Uterus (tissue), 3 donors: ENCODE measurements at regions not wholly inside any gene's neighbourhood (a gene's known extent, or its start where the extent isn't known, plus 50 kb on each side); places are given as distances from the start of the nearest gene placed in this dataset.

Experiments
- DNase-seq, 2 donors: peaks; one replicate each; pipeline ENCODE4 v3.0.0-alpha.2; 2019 to 2020
- H3K27ac ChIP-seq, 2 donors: fragments of 200-600 bp; sonication (generic); 1 replicate in 1 of 2; 2 replicates in 1 of 2; pipeline ENCODE4 v1.5.1; 2016 to 2018
- H3K27me3 ChIP-seq, 2 donors: fragments of 200-600 bp; sonication (generic); one replicate each; pipeline ENCODE4 v1.5.1; 2018 to 2019; ENCODE audit warnings: control low read depth in 1 of 2
- H3K36me3 ChIP-seq, 2 donors: fragments of 200-600 bp; sonication (generic); one replicate each; pipeline ENCODE4 v1.5.1; 2019; ENCODE audit warnings: control low read depth in 1 of 2
- H3K4me1 ChIP-seq, 2 donors: fragments of 200-600 bp; sonication (generic); one replicate each; pipeline ENCODE4 v1.5.1; 2018 to 2019; ENCODE audit warnings: control low read depth in 1 of 2
- H3K4me3 ChIP-seq, 2 donors: fragments of 200-600 bp; sonication (generic); 1 replicate in 1 of 2; 2 replicates in 1 of 2; pipeline ENCODE4 v1.5.1; 2018 to 2019; ENCODE audit warnings: mild to moderate bottlenecking in 1 of 2
- H3K9me3 ChIP-seq, 2 donors: fragments of 200-600 bp; sonication (generic); one replicate each; pipeline ENCODE4 v1.5.1; 2019; ENCODE audit warnings: control low read depth in 1 of 2
- CTCF ChIP-seq, 4 experiments: fragments of 200-600 bp in 2 of 4; fragments of 450-650 bp in 2 of 4; sonication (generic) in 2 of 4; IDR thresholded peaks; one replicate each; pipeline ENCODE4 v1.5.1; 2016 to 2019; ENCODE audit warnings: antibody characterized with exemption in 4 of 4, mild to moderate bottlenecking in 2 of 4, moderate library complexity in 1 of 4
- POLR2A ChIP-seq, 2 donors: fragments of 450-650 bp; IDR thresholded peaks; one replicate each; pipeline ENCODE4 v1.6.1; 2016; ENCODE audit warnings: antibody characterized with exemption in 2 of 2, mild to moderate bottlenecking in 1 of 2, moderate library complexity in 1 of 2
- intact Hi-C: fragments of 100-400 bp; cut with DNase I; formaldehyde crosslinking; loops from one replicate; pipeline ENCODE4 v1.15.1; 2023; ENCODE audit warnings: low total_unique reads
- donor health status: DM: yes; HTN: yes; CAD: no.

- H3K27me3 ChIP-seq = no peaks in the 10 kb centered on the region
- H3K36me3 ChIP-seq = no peaks in the 10 kb centered on the region
- H3K4me1 ChIP-seq = no peaks in the 10 kb centered on the region
- no peak for DNase-seq
- H3K4me3 ChIP-seq = no peak overlapping the region
- intact Hi-C loops = no loop called here
- no peaks in the 10 kb centered on the region for H3K9me3 ChIP-seq
- no peak overlapping the region for H3K27ac ChIP-seq
- TF ChIP-seq POLR2A (IDR thresholded peaks at IDR 0.05) (no peak), CTCF (IDR thresholded peaks at IDR 0.05) (no peak)
Measured at GRCh38 chr4:175514174-175514573, 297.9 kb downstream of the GPM6A start.

GRCh38 chr4:175530655-175531054 lies 281.4 kb downstream of the GPM6A start:
- TF ChIP-seq POLR2A (IDR thresholded peaks at IDR 0.05) (no peak), CTCF (IDR thresholded peaks at IDR 0.05) (no peak)
- intact Hi-C loops = no loop called here
- no peak for DNase-seq
- Histone ChIP-seq H3K9me3 (no peaks in the 10 kb centered on the region), H3K4me3 (no peak overlapping the region), H3K27me3 (no peaks in the 10 kb centered on the region), H3K27ac (no peak overlapping the region), H3K36me3 (no peaks in the 10 kb centered on the region), H3K4me1 (no peaks in the 10 kb centered on the region)

GRCh38 chr4:175531405-175532091 lies 280.5 kb downstream of the GPM6A start:
- DNase-seq = no peak
- Histone ChIP-seq H3K27ac (no peak overlapping the region), H3K36me3 (no peaks in the 10 kb centered on the region), H3K27me3 (no peaks in the 10 kb centered on the region), H3K9me3 (no peaks in the 10 kb centered on the region), H3K4me1 (peaks cover 0 to 3% of the 10 kb centered on the region in 2 donors), H3K4me3 (no peak overlapping the region)
- intact Hi-C loops = no loop called here
- no peak for TF ChIP-seq CTCF (IDR thresholded peaks at IDR 0.05)
- TF ChIP-seq POLR2A (IDR thresholded peaks at IDR 0.05) = no peak

GRCh38 chr4:175536852-175537453 lies 275.1 kb downstream of the GPM6A start:
- H3K27ac ChIP-seq = no peak overlapping the region
- H3K36me3 ChIP-seq = no peaks in the 10 kb centered on the region

More at GRCh38 chr4:175536852-175537453, 275.1 kb downstream of the GPM6A start:
- H3K27me3 ChIP-seq = no peaks in the 10 kb centered on the region
- H3K4me1 ChIP-seq = peaks cover 0 to 4% of the 10 kb centered on the region in 2 donors
- no peaks in the 10 kb centered on the region for H3K9me3 ChIP-seq
- H3K4me3 ChIP-seq = no peak overlapping the region
- no peak for TF ChIP-seq POLR2A (IDR thresholded peaks at IDR 0.05)
- TF ChIP-seq CTCF (IDR thresholded peaks at IDR 0.05) = peak; percentile 41 to 58 (median 54)
- intact Hi-C loops = no loop called here
- no peak for DNase-seq
